ENCODE measurements at regions not wholly inside any gene's neighbourhood (a gene's known extent, or its start where the extent isn't known, plus 50 kb on each side); places are given as distances from the start of the nearest gene placed in this dataset.

DNA sequence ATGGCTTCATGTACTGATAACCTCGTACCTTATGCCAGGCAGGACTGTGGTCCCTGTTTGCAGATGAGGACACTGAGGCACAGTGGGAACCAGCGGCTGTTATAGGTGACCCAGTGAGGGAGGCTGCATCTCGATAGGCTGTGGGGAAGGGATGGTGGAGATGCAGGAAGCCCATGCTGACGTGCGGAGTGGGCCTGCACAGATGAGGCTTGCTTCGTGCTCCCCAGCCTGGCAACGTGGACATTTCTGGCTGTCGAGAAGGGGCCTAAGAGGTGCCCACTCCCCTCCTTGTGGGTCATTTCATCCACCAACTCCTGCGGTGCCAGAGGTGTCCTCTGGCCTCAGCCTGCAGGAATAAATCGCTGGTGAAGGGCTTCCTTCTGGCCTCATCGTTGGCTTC is 107.4 kb downstream of the SLC25A47 start:
- TF ChIP-seq, protein P1, sequence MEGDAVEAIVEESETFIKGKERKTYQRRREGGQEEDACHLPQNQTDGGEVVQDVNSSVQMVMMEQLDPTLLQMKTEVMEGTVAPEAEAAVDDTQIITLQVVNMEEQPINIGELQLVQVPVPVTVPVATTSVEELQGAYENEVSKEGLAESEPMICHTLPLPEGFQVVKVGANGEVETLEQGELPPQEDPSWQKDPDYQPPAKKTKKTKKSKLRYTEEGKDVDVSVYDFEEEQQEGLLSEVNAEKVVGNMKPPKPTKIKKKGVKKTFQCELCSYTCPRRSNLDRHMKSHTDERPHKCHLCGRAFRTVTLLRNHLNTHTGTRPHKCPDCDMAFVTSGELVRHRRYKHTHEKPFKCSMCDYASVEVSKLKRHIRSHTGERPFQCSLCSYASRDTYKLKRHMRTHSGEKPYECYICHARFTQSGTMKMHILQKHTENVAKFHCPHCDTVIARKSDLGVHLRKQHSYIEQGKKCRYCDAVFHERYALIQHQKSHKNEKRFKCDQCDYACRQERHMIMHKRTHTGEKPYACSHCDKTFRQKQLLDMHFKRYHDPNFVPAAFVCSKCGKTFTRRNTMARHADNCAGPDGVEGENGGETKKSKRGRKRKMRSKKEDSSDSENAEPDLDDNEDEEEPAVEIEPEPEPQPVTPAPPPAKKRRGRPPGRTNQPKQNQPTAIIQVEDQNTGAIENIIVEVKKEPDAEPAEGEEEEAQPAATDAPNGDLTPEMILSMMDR (IDR thresholded peaks at IDR 0.05), result no peak
- no peak for TF ChIP-seq POLR2A (IDR thresholded peaks at IDR 0.05)

Data from uterus (tissue), 2 donors.